ENCODE measurements at regions not wholly inside any gene's neighbourhood (a gene's known extent, or its start where the extent isn't known, plus 50 kb on each side); places are given as distances from the start of the nearest gene placed in this dataset.

DNA sequence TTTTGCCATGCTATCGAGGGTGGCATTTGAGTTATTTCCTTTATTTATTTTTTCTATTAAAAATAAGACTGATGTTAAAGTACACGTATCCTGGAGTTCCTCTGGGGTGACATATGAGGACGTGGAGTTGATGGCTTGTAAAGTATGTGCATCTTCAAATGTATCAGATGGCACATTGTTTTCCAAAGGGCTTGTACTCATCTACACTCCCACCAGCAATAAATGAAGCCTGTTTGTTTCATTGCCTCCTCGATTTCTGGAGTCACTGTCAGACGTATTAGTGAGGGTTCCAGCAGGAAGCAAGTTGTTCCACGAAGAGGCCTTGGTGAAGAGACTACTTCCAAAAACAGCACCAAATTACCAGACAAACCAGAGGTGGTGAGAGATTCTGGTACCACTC is 423.9 kb downstream of the NPHP4 start:
- BruUV-seq (replicated peaks): no TSS peak
- 0% methylated on average over 6 of the region's 6 CpGs for WGBS (ENCODE audit: insufficient coverage, insufficient replicate concordance, low lambda C conversion rate, missing lambda C conversion rate)
- TF ChIP-seq ZNF207 (IDR thresholded peaks at IDR 0.05; ENCODE audit: borderline replicate concordance) (no peak), ESRRA (IDR thresholded peaks at IDR 0.05; ENCODE audit: low read length) (no peak), BRCA1 (IDR thresholded peaks at IDR 0.05; ENCODE audit: low read depth, low read length) (no peak), YBX1 (IDR thresholded peaks at IDR 0.05) (no peak), POLR2AphosphoS2 (IDR thresholded peaks at IDR 0.05; ENCODE audit: low read depth, low read length) (no peak), PAX8 (IDR thresholded peaks at IDR 0.05) (no peak), HDAC2 (IDR thresholded peaks at IDR 0.05) (no peak), ZNF622 (IDR thresholded peaks at IDR 0.05) (no peak), TCF3 (IDR thresholded peaks at IDR 0.05; ENCODE audit: borderline replicate concordance, insufficient read depth, low read depth, low read length) (no peak), RAD51 (IDR thresholded peaks at IDR 0.05) (no peak), POU2F2 (IDR thresholded peaks at IDR 0.05; ENCODE audit: borderline replicate concordance, low read depth, low read length) (no peak), IRF4 (IDR thresholded peaks at IDR 0.05; ENCODE audit: low read depth, low read length) (no peak), RUNX3 (IDR thresholded peaks at IDR 0.05; ENCODE audit: low read length) (no peak)
- TF ChIP-seq, protein P1, sequence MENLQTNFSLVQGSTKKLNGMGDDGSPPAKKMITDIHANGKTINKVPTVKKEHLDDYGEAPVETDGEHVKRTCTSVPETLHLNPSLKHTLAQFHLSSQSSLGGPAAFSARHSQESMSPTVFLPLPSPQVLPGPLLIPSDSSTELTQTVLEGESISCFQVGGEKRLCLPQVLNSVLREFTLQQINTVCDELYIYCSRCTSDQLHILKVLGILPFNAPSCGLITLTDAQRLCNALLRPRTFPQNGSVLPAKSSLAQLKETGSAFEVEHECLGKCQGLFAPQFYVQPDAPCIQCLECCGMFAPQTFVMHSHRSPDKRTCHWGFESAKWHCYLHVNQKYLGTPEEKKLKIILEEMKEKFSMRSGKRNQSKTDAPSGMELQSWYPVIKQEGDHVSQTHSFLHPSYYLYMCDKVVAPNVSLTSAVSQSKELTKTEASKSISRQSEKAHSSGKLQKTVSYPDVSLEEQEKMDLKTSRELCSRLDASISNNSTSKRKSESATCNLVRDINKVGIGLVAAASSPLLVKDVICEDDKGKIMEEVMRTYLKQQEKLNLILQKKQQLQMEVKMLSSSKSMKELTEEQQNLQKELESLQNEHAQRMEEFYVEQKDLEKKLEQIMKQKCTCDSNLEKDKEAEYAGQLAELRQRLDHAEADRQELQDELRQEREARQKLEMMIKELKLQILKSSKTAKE (IDR thresholded peaks at IDR 0.05; ENCODE audit: low read depth, poor library complexity, severe bottlenecking): no peak
- H3K9ac ChIP-seq (ENCODE audit: control insufficient read depth, insufficient read depth, low read length): no peak overlapping the region
- H3K4me1 ChIP-seq (ENCODE audit: control insufficient read depth, insufficient read depth, low read length): no peaks in the 10 kb centered on the region
- SMC1A ChIA-PET (ENCODE audit: uncharacterized antibody, unreplicated experiment): no interaction called here
- H3K36me3 ChIP-seq (ENCODE audit: control insufficient read depth in 2 of 2, insufficient read depth in 2 of 2, low read length in 1 of 2): no peaks in the 10 kb centered on the region
- no peaks in the 10 kb centered on the region; the same call in 2 of the 3 replicates for H3K9me3 ChIP-seq (replicated peaks; ENCODE audit: control insufficient read depth, insufficient read depth, low read length)
- in situ Hi-C loops (cut with MboI): no loop called here
- DNase-seq (ENCODE audit: low read depth, low spot score): no peak
- RAD21 ChIA-PET (ENCODE audit: unreplicated experiment): no interaction called here
- POLR2A ChIA-PET: no interaction called here
- H4K20me1 ChIP-seq (ENCODE audit: control insufficient read depth, insufficient read depth): no peaks in the 10 kb centered on the region
- H3K79me2 ChIP-seq (ENCODE audit: control insufficient read depth, insufficient read depth, low read length): no peaks in the 10 kb centered on the region
- no peak overlapping the region for H2AFZ ChIP-seq (ENCODE audit: control insufficient read depth, low read depth, low read length)
- no peak overlapping the region for H3K4me2 ChIP-seq (ENCODE audit: control insufficient read depth, insufficient read depth)
- CTCF ChIA-PET: no interaction called here
- FAIRE-seq: no peak
- intact Hi-C loops (cut with micrococcal nuclease; ENCODE audit: unreplicated experiment): no loop called here
- no peak overlapping the region for H3K27ac ChIP-seq (ENCODE audit: control insufficient read depth, insufficient read depth)
- no peak for ATAC-seq
- no peak overlapping the region for H3K4me3 ChIP-seq
- H3K27me3 ChIP-seq (replicated peaks in 1 of 2; ENCODE audit: control insufficient read depth in 2 of 2, insufficient read depth in 2 of 2, low read length in 1 of 2): no peaks in the 10 kb centered on the region
